GM23338 (cell line): ENCODE measurements at regions not wholly inside any gene's neighbourhood (a gene's known extent, or its start where the extent isn't known, plus 50 kb on each side); places are given as distances from the start of the nearest gene placed in this dataset.

Source experiments
- ATAC-seq: fragments of 200-7000 bp; cut with Tn5 transposase; 3 replicates; pipeline ENCODE4 v1.9.1; 2020
- DNase-seq: peaks from one replicate; pipeline ENCODE4 v3.0.0-alpha.2; 2015; ENCODE audit warnings: low spot score
- H2AFZ ChIP-seq: fragments of 200-600 bp; sonication (generic); 2 replicates; pipeline ENCODE4 v1.8.0; 2016; ENCODE audit warnings: antibody characterized with exemption, mild to moderate bottlenecking, moderate library complexity
- H3F3A ChIP-seq: fragments of 200-600 bp; sonication (generic); replicated peaks from 2 replicates; pipeline ENCODE4 v1.8.0; 2017; ENCODE audit warnings: antibody characterized with exemption, mixed run types, low read depth
- H3K27ac ChIP-seq: fragments of 200-600 bp; sonication (generic); 2 replicates; pipeline ENCODE4 v1.6.1; 2016; ENCODE audit warnings: low read depth
- H3K27me3 ChIP-seq: fragments of 200-600 bp; sonication (generic); 2 replicates; pipeline ENCODE4 v1.8.0; 2016; ENCODE audit warnings: mild to moderate bottlenecking, mixed run types, moderate library complexity; ENCODE audit not compliant: insufficient read depth
- H3K36me3 ChIP-seq: fragments of 200-600 bp; sonication (generic); 2 replicates; pipeline ENCODE4 v1.8.0; 2016; ENCODE audit warnings: mild to moderate bottlenecking; ENCODE audit not compliant: insufficient read depth
- H3K4me1 ChIP-seq: fragments of 200-600 bp; sonication (generic); 2 replicates; pipeline ENCODE4 v1.8.0; 2016; ENCODE audit warnings: mild to moderate bottlenecking, moderate library complexity; ENCODE audit not compliant: insufficient read depth
- H3K4me2 ChIP-seq: fragments of 200-600 bp; sonication (generic); 2 replicates; pipeline ENCODE4 v1.7.1; 2017; ENCODE audit warnings: mixed run types
- H3K4me3 ChIP-seq: fragments of 200-600 bp; sonication (generic); 2 replicates; pipeline ENCODE4 v1.6.1; 2016; ENCODE audit warnings: mixed run types
- H3K79me2 ChIP-seq: fragments of 200-600 bp; sonication (generic); replicated peaks from 2 replicates; pipeline ENCODE4 v1.8.0; 2017; ENCODE audit warnings: mild to moderate bottlenecking; ENCODE audit not compliant: insufficient read depth
- H3K9me2 ChIP-seq: fragments of 200-600 bp; sonication (generic); 2 replicates; pipeline ENCODE4 v1.8.0; 2017; ENCODE audit not compliant: insufficient read depth
- H4K20me1 ChIP-seq: fragments of 200-600 bp; sonication (generic); replicated peaks from 2 replicates; pipeline ENCODE4 v1.8.0; 2017; ENCODE audit warnings: mild to moderate bottlenecking; ENCODE audit not compliant: insufficient read depth
- H3K27ac Mint-ChIP-seq: 2 replicates; pipeline ENCODE4 v1.8.0; 2020; ENCODE audit warnings: inconsistent platforms, mild to moderate bottlenecking, moderate library complexity, mixed read lengths
- H3K27me3 Mint-ChIP-seq: 3 replicates; pipeline ENCODE4 v1.8.0; 2022; ENCODE audit warnings: low read depth, mild to moderate bottlenecking, moderate library complexity, mixed read lengths, inconsistent platforms; ENCODE audit not compliant: insufficient read depth, poor library complexity
- H3K36me3 Mint-ChIP-seq: 3 replicates; pipeline ENCODE4 v1.8.0; 2021; ENCODE audit warnings: low read depth, mild to moderate bottlenecking, inconsistent platforms, moderate library complexity, mixed read lengths
- H3K4me1 Mint-ChIP-seq: 3 replicates; pipeline ENCODE4 v1.8.0; 2020; ENCODE audit warnings: mild to moderate bottlenecking, inconsistent platforms, mixed read lengths
- H3K4me3 Mint-ChIP-seq: 3 replicates; pipeline ENCODE4 v1.8.0; 2021; ENCODE audit warnings: moderate library complexity, mild to moderate bottlenecking, inconsistent platforms, mixed read lengths
- H3K9me3 Mint-ChIP-seq: 3 replicates; pipeline ENCODE4 v1.8.0; 2020; ENCODE audit warnings: moderate library complexity, mild to moderate bottlenecking, inconsistent platforms, mixed read lengths
- CREB1 ChIP-seq: fragments of 250-450 bp; sonication (Bioruptor Pico); IDR thresholded peaks from 2 replicates; pipeline ENCODE4 v1.5.0; 2020; ENCODE audit warnings: low read depth, mild to moderate bottlenecking, moderate library complexity
- ETS1 ChIP-seq: IDR thresholded peaks from 2 replicates; pipeline ENCODE4 v1.6.1; 2016; ENCODE audit warnings: antibody characterized with exemption
- EZH2 ChIP-seq: fragments of 200-600 bp; sonication (generic); IDR thresholded peaks from one replicate; pipeline ENCODE4 v1.8.0; 2017; ENCODE audit warnings: antibody characterized with exemption, mild to moderate bottlenecking, low read depth; ENCODE audit not compliant: unreplicated experiment
- EZH2phosphoT487 ChIP-seq: fragments of 200-600 bp; sonication (generic); IDR thresholded peaks from one replicate; pipeline ENCODE4 v1.8.1; 2018; ENCODE audit warnings: antibody characterized with exemption; ENCODE audit not compliant: unreplicated experiment
- NANOG ChIP-seq: IDR thresholded peaks from 2 replicates; pipeline ENCODE4 v1.6.1; 2016; ENCODE audit warnings: antibody characterized with exemption, borderline replicate concordance
- POLR2AphosphoS5 ChIP-seq: IDR thresholded peaks from 2 replicates; pipeline ENCODE4 v1.6.1; 2016; ENCODE audit warnings: antibody characterized with exemption, low read depth
- STAT1 ChIP-seq: IDR thresholded peaks from one replicate; pipeline ENCODE4 v1.6.1; 2016; ENCODE audit warnings: antibody characterized with exemption; ENCODE audit not compliant: unreplicated experiment
- ZNF114 ChIP-seq: fragments of 250-450 bp; sonication (Bioruptor Pico); IDR thresholded peaks from 2 replicates; pipeline ENCODE4 v1.5.0; 2020; ENCODE audit warnings: mild to moderate bottlenecking, moderate library complexity
- ZNF462 ChIP-seq: fragments of 250-450 bp; sonication (Bioruptor Pico); IDR thresholded peaks from 2 replicates; pipeline ENCODE4 v1.5.0; 2020; ENCODE audit warnings: mild to moderate bottlenecking, moderate library complexity

GRCh38 chr12:131363393-131363792, 347.5 kb upstream of the SFSWAP start (continued):
- TF ChIP-seq ZNF462 (CRISPR knock-in tag) = no peak
- TF ChIP-seq EZH2 = no peak
- no peak for TF ChIP-seq ZNF114 (CRISPR knock-in tag)
- no peak for TF ChIP-seq POLR2AphosphoS5
- no peak for TF ChIP-seq EZH2phosphoT487
- TF ChIP-seq STAT1 = no peak
- TF ChIP-seq CREB1 (CRISPR knock-in tag) = no peak
- no peak for TF ChIP-seq NANOG

- Histone ChIP-seq H3K27ac (no peak overlapping the region), H3K9me2 (0 out of 2 replicates have a peak, but pooled peaks cover 3% of the 10 kb centered on the region), H3K4me3 (no peak overlapping the region), H3K27me3 (no peaks in the 10 kb centered on the region), H3K36me3 (no peaks in the 10 kb centered on the region), H3K4me2 (no peak overlapping the region), H3K79me2 (no peaks in the 10 kb centered on the region), H3F3A (no peaks in the 10 kb centered on the region), H2AFZ (no peak overlapping the region), H4K20me1 (no peaks in the 10 kb centered on the region), H3K4me1 (no peaks in the 10 kb centered on the region)
- DNase-seq (no peak), ATAC-seq (no peak)
- peaks cover 10% of the 10 kb centered on the region; the same call in 2 of the 3 replicates for H3K9me3 Mint-ChIP-seq
- H3K36me3 Mint-ChIP-seq = no peaks in the 10 kb centered on the region
- peaks cover 7% of the 10 kb centered on the region; the same call in 1 of the 3 replicates for H3K4me1 Mint-ChIP-seq
- no peak overlapping the region for H3K4me3 Mint-ChIP-seq
- H3K27me3 Mint-ChIP-seq = peaks cover 3% of the 10 kb centered on the region
- H3K27ac Mint-ChIP-seq = no peak overlapping the region
- TF ChIP-seq ETS1 (no peak), ZNF462 (CRISPR knock-in tag) (no peak)
These were observed 346.9 kb upstream of the SFSWAP start for GRCh38 chr12:131363841-131364495.
